ENCODE measurements at regions not wholly inside any gene's neighbourhood (a gene's known extent, or its start where the extent isn't known, plus 50 kb on each side); places are given as distances from the start of the nearest gene placed in this dataset.

- no peaks in the 10 kb centered on the region for H3K9me3 ChIP-seq
- DNase-seq (ENCODE audit: low spot score in 2 of 2) = no peak
- intact Hi-C loops (cut with DNase I) = no loop called here
- no peaks in the 10 kb centered on the region for H3K27me3 ChIP-seq
- H3K4me3 ChIP-seq = no peak overlapping the region
- H3K36me3 ChIP-seq = no peaks in the 10 kb centered on the region
- TF ChIP-seq CTCF (IDR thresholded peaks at IDR 0.05) = no peak
- H3K4me1 ChIP-seq = no peaks in the 10 kb centered on the region
- no peak overlapping the region for H3K27ac ChIP-seq
Observed at GRCh38 chr3:34419801-34420200, 621.4 kb downstream of the PDCD6IP start.

GRCh38 chr3:34421762-34422161 lies 623.3 kb downstream of the PDCD6IP start:
- no peak for TF ChIP-seq CTCF (IDR thresholded peaks at IDR 0.05)
- Histone ChIP-seq H3K9me3 (no peaks in the 10 kb centered on the region), H3K27ac (no peak overlapping the region), H3K27me3 (no peaks in the 10 kb centered on the region), H3K4me3 (no peak overlapping the region), H3K4me1 (no peaks in the 10 kb centered on the region), H3K36me3 (no peaks in the 10 kb centered on the region)
- DNase-seq (ENCODE audit: low spot score in 2 of 2) = no peak
- intact Hi-C loops (cut with DNase I) = no loop called here

GRCh38 chr3:34439796-34440195 lies 641.4 kb downstream of the PDCD6IP start:
- intact Hi-C loops (cut with DNase I) = no loop called here
- Histone ChIP-seq H3K27ac (no peak overlapping the region), H3K9me3 (peaks cover 0 to 20% of the 10 kb centered on the region in 2 donors), H3K4me1 (no peaks in the 10 kb centered on the region), H3K36me3 (no peaks in the 10 kb centered on the region), H3K27me3 (no peaks in the 10 kb centered on the region), H3K4me3 (no peak overlapping the region)
- TF ChIP-seq CTCF (IDR thresholded peaks at IDR 0.05) = no peak
- DNase-seq (ENCODE audit: low spot score in 2 of 2) = no peak

GRCh38 chr3:34444137-34444536 lies 645.7 kb downstream of the PDCD6IP start:
- H3K27me3 ChIP-seq = no peaks in the 10 kb centered on the region
- peaks cover 0 to 22% of the 10 kb centered on the region in 2 donors for H3K9me3 ChIP-seq
- no peak for DNase-seq (ENCODE audit: low spot score in 2 of 2)
- no peak overlapping the region for H3K27ac ChIP-seq
- intact Hi-C loops (cut with DNase I) = no loop called here
- TF ChIP-seq CTCF (IDR thresholded peaks at IDR 0.05) = no peak
- H3K36me3 ChIP-seq = no peaks in the 10 kb centered on the region
- H3K4me3 ChIP-seq = no peak overlapping the region
- H3K4me1 ChIP-seq = no peaks in the 10 kb centered on the region

GRCh38 chr3:34449305-34449704 lies 650.9 kb downstream of the PDCD6IP start:
- Histone ChIP-seq H3K4me3 (no peak overlapping the region), H3K9me3 (peaks cover 0 to 7% of the 10 kb centered on the region in 2 donors), H3K27me3 (no peaks in the 10 kb centered on the region), H3K4me1 (no peaks in the 10 kb centered on the region), H3K36me3 (no peaks in the 10 kb centered on the region), H3K27ac (no peak overlapping the region)
- DNase-seq (ENCODE audit: low spot score in 2 of 2) = no peak
- no peak for TF ChIP-seq CTCF (IDR thresholded peaks at IDR 0.05)
- intact Hi-C loops (cut with DNase I) = no loop called here

- Histone ChIP-seq H3K27me3 (no peaks in the 10 kb centered on the region), H3K27ac (no peak overlapping the region), H3K4me3 (no peak overlapping the region), H3K9me3 (peaks cover 0 to 15% of the 10 kb centered on the region in 2 donors), H3K4me1 (no peaks in the 10 kb centered on the region), H3K36me3 (no peaks in the 10 kb centered on the region)
- no peak for TF ChIP-seq CTCF (IDR thresholded peaks at IDR 0.05)
- intact Hi-C loops (cut with DNase I) = no loop called here
- no peak for DNase-seq (ENCODE audit: low spot score in 2 of 2)
Observed at GRCh38 chr3:34463414-34463813, 665.0 kb downstream of the PDCD6IP start.

Data from ascending aorta (tissue), 2 donors.